DOHH2 (cell line): ENCODE measurements at regions not wholly inside any gene's neighbourhood (a gene's known extent, or its start where the extent isn't known, plus 50 kb on each side); places are given as distances from the start of the nearest gene placed in this dataset.

ENCODE experiments used
- EZH2phosphoT487 ChIP-seq: fragments of 200-600 bp; sonication (generic); IDR thresholded peaks from 2 replicates; pipeline ENCODE4 v1.6.1; 2017; ENCODE audit warnings: borderline replicate concordance, mild to moderate bottlenecking, antibody characterized with exemption, low read length, moderate library complexity, mixed read lengths
- TF ChIP-seq, protein P1 (sequence below): fragments of 200-600 bp; sonication (generic); IDR thresholded peaks from one replicate; pipeline ENCODE4 v1.5.1; 2014; ENCODE audit warnings: antibody characterized with exemption, mild to moderate bottlenecking, low read depth, low read length; ENCODE audit not compliant: poor library complexity, severe bottlenecking

DNA sequence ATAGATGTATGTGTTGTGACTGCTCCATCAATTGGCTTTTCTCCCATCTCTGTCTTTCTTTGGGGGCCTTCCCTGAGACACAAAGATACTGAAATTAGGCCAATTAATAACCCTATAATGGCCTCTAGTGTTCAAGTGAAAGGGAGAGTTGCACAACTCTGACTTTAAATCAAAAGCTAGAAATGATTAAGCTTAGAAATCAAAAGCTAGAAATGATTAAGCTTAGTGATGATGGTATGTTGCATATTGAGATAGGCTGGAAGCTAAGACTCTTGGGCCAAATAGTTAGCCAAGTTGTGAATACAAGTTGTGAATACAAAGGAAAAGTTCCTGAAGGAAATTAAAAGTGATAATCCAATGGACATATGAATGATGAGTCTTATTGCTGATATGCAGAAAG lies 452.9 kb upstream of the AGA start:
- TF ChIP-seq, protein P1, sequence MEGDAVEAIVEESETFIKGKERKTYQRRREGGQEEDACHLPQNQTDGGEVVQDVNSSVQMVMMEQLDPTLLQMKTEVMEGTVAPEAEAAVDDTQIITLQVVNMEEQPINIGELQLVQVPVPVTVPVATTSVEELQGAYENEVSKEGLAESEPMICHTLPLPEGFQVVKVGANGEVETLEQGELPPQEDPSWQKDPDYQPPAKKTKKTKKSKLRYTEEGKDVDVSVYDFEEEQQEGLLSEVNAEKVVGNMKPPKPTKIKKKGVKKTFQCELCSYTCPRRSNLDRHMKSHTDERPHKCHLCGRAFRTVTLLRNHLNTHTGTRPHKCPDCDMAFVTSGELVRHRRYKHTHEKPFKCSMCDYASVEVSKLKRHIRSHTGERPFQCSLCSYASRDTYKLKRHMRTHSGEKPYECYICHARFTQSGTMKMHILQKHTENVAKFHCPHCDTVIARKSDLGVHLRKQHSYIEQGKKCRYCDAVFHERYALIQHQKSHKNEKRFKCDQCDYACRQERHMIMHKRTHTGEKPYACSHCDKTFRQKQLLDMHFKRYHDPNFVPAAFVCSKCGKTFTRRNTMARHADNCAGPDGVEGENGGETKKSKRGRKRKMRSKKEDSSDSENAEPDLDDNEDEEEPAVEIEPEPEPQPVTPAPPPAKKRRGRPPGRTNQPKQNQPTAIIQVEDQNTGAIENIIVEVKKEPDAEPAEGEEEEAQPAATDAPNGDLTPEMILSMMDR = no peak
- no peak for TF ChIP-seq EZH2phosphoT487
